Fibroblast of mammary gland (primary cell): ENCODE measurements at regions not wholly inside any gene's neighbourhood (a gene's known extent, or its start where the extent isn't known, plus 50 kb on each side); places are given as distances from the start of the nearest gene placed in this dataset.
A peak's percentile ranks its signal among the peaks of the same experiment; 100 is the strongest.

ENCODE experiments used
- DNase-seq: peaks from one replicate; pipeline ENCODE4 v3.0.0-alpha.2; 2010; ENCODE audit warnings: low read depth
- H3K4me3 ChIP-seq: 2 replicates; pipeline ENCODE4 v1.5.1; 2011; ENCODE audit warnings: low read depth, mild to moderate bottlenecking, low read length, moderate library complexity; ENCODE audit not compliant: control insufficient read depth
- TF ChIP-seq, protein P1 (sequence below): conservative IDR thresholded peaks from 2 replicates; pipeline ENCODE4 v1.5.1; 2011; ENCODE audit warnings: low read depth, low read length, inconsistent platforms; ENCODE audit not compliant: control insufficient read depth, insufficient read depth

DNA sequence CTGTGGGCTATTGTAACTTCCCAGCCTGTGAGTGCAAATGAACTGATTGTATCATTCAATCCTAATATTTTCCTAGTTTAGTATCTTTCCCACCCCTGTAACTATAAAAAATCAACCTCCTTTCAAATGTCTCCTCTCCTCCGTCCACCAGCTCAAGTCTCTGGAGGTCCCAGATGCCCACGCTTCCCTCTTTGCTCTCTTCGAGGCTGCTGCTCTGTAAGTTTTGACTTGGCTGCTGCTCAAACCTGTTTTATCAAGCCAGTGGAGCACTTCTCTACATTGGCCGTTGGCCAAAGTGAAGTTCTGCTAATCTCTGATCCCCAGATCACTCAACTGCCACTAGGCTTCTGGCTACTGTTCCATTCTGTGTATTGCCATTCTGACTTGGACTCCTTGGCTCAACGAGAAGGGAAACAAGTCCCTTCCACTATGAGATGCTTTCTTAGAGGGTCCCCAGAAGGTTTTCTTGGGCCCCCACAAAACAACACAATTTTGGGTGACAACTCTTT is 60.7 kb upstream of the RAPGEF2 start:
- no peak overlapping the region for H3K4me3 ChIP-seq
- no peak for DNase-seq
- TF ChIP-seq, protein P1, sequence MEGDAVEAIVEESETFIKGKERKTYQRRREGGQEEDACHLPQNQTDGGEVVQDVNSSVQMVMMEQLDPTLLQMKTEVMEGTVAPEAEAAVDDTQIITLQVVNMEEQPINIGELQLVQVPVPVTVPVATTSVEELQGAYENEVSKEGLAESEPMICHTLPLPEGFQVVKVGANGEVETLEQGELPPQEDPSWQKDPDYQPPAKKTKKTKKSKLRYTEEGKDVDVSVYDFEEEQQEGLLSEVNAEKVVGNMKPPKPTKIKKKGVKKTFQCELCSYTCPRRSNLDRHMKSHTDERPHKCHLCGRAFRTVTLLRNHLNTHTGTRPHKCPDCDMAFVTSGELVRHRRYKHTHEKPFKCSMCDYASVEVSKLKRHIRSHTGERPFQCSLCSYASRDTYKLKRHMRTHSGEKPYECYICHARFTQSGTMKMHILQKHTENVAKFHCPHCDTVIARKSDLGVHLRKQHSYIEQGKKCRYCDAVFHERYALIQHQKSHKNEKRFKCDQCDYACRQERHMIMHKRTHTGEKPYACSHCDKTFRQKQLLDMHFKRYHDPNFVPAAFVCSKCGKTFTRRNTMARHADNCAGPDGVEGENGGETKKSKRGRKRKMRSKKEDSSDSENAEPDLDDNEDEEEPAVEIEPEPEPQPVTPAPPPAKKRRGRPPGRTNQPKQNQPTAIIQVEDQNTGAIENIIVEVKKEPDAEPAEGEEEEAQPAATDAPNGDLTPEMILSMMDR, result no peak

DNA sequence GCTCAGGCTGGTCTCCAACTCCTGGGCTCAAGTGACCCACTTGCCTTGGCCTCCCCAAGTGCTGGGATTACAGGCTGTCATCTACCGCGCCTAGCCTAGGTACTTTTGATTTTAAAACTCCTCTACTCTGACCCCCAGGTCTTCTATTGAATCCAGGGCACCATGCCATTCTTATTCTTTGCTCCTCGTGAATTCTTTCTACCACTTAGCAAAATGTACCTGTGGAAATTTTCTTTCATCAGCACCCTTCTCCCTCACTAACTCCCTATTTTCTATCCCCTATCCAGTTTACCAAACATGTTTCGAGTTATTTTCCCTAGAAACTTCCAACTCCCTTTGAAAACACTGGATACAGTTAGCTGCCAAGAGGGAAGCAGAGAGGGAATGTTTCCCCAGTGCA is 60.0 kb upstream of the RAPGEF2 start:
- no peak overlapping the region for H3K4me3 ChIP-seq
- no peak for DNase-seq
- TF ChIP-seq, protein P1, result no peak

DNA sequence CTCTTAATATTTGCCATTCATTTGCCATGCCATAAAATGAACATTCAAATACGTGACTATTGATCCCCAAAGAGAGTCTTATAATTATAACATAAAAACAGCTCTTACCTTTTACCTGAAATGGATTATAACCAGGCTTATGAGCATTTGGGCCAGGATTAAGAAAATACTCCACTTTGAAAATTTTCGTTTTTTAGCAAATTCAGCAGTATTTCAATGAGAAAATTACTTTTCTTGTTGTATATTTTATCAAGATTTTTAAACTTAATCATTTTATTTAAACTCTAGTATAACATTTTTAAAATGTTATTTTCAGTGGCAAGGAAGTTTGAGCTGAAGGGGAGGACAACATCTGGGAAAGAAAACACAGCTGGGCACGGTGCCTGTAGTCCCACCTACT is 59.0 kb upstream of the RAPGEF2 start:
- TF ChIP-seq, protein P1, result no peak
- no peak overlapping the region for H3K4me3 ChIP-seq
- DNase-seq, result no peak

DNA sequence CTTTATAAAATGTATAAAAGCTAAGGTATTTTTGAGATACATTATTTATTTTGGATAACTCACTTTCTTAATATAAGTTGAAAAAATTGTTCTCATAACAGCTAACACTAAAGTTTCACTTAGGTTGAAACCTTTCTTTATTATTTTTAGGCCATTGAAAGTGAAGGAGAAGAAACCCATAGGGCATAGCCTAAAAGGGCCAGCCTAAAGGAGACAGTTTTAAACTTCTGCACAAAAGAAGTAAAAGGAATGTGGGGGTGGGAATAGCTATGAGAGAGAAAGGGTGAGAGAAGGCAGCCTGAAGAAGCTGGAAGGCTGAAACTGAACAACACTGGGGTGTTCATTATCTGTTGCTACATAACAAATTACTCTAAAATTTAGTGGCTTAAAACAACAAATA is 57.6 kb upstream of the RAPGEF2 start:
- no peak for DNase-seq
- no peak overlapping the region for H3K4me3 ChIP-seq
- TF ChIP-seq, protein P1, result no peak

DNA sequence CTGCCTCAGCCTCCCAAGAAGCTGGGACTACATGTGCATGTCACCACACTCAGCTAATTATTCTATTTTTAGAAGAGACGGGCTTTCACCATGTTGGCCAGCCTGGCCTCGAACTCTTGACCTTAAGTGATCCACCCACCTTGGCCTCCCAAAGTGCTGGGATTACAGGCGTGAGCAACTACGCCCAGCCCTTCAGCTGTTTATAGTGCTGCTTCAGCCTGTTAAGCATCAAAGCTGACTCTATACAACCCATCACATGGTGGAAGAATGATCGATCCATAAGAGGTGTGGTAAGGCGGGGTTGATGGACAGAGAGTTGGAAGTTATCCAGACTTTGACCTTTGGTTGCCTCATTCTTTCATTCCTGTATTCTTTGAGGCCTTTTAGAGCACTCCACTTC is 56.2 kb upstream of the RAPGEF2 start:
- H3K4me3 ChIP-seq, result no peak overlapping the region
- TF ChIP-seq, protein P1, result no peak
- DNase-seq, result no peak

DNA sequence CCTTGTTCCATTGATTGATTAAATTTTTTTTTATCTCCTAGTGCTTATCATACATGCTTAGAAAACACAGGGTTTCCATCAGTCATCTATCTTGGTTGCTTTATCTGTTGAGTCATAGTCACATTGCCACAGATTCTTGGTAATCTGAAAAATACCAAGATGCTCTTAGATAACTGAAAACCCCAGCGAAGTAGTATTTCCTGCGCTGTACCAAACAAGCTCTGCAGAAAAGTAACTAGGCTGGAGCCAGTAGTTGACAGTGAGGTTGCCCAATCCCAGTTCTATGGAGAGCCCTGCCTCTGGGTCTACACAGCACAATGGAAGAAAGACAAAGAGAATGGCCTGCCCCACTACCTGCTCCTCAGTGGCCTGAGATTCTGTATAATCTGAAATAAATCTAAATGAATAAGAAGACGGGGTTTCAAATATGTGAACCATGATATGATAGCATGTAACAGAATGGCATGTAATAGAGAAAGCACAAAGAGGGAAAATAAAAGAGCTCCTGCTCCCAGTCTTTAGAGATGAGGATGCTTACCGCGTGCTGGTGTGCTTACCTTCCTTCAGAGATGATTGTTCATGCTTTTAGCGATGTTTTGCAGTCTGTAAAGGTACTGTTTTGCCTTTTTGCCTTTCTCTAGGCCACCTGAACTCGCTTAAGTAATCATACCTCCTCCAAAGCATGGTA is 55.3 kb upstream of the RAPGEF2 start:
- H3K4me3 ChIP-seq, result no peak overlapping the region
- TF ChIP-seq, protein P1, result no peak
- peak; percentile 8 for DNase-seq
